CD14-positive monocyte (primary cell): ENCODE measurements at regions not wholly inside any gene's neighbourhood (a gene's known extent, or its start where the extent isn't known, plus 50 kb on each side); places are given as distances from the start of the nearest gene placed in this dataset.

ENCODE experiments used
- DNase-seq, 3 donors: peaks; one replicate each; pipeline ENCODE4 v3.0.0-alpha.2; 2011 to 2022
- H2AFZ ChIP-seq: 2 replicates; pipeline ENCODE4 v1.6.0; 2012; ENCODE audit warnings: mild to moderate bottlenecking, low read depth, low read length, inconsistent platforms; ENCODE audit not compliant: insufficient read depth, poor library complexity, severe bottlenecking
- H3K27ac ChIP-seq, 2 donors: 1 replicate in 1 of 2; 2 replicates in 1 of 2; pipeline ENCODE4 v1.5.1; 2012 to 2013; ENCODE audit warnings: low read length in 2 of 2, control low read depth in 1 of 2, inconsistent platforms in 1 of 2, low read depth in 1 of 2, mild to moderate bottlenecking in 1 of 2
- H3K27me3 ChIP-seq, 2 donors: one replicate each; pipeline versions ENCODE4 v1.6.0 to v1.6.1; 2011 to 2013; ENCODE audit warnings: low read length in 2 of 2; ENCODE audit not compliant: control insufficient read depth in 2 of 2, insufficient read depth in 2 of 2
- H3K36me3 ChIP-seq, 2 donors: replicated peaks in 1 of 2; 1 replicate in 1 of 2; 2 replicates in 1 of 2; pipeline versions ENCODE4 v1.5.1 to v1.6.1; 2012 to 2013; ENCODE audit warnings: low read length in 2 of 2, control low read depth in 1 of 2, inconsistent platforms in 1 of 2, mild to moderate bottlenecking in 1 of 2; ENCODE audit not compliant: insufficient read depth in 2 of 2, control insufficient read depth in 1 of 2
- H3K4me1 ChIP-seq, 2 donors: 1 replicate in 1 of 2; 2 replicates in 1 of 2; pipeline versions ENCODE4 v1.5.1 to v1.6.1; 2012 to 2013; ENCODE audit warnings: low read length in 2 of 2, control low read depth in 1 of 2, inconsistent platforms in 1 of 2, mild to moderate bottlenecking in 1 of 2, moderate library complexity in 1 of 2; ENCODE audit not compliant: insufficient read depth in 2 of 2, control insufficient read depth in 1 of 2
- H3K4me2 ChIP-seq: replicated peaks from 2 replicates; pipeline ENCODE3; 2012; ENCODE audit warnings: low read length, moderate library complexity, mild to moderate bottlenecking; ENCODE audit not compliant: poor library complexity, severe bottlenecking; ENCODE audit errors: extremely low read depth
- H3K4me3 ChIP-seq, 3 experiments: fragments of 200-600 bp in 1 of 3; sonication (generic) in 1 of 3; replicated peaks in 1 of 3; 1 replicate in 2 of 3; 2 replicates in 1 of 3; pipeline ENCODE4 v1.5.1; 2011 to 2013; ENCODE audit warnings: low read length in 3 of 3, mild to moderate bottlenecking in 3 of 3, control low read depth in 2 of 3, low read depth in 2 of 3, inconsistent platforms in 1 of 3, moderate library complexity in 1 of 3
- H3K79me2 ChIP-seq: 2 replicates; pipeline ENCODE4 v1.6.0; 2012; ENCODE audit warnings: mild to moderate bottlenecking, control low read depth, inconsistent platforms, low read length, moderate library complexity; ENCODE audit not compliant: insufficient read depth
- H3K9ac ChIP-seq: 2 replicates; pipeline ENCODE4 v1.6.0; 2017; ENCODE audit warnings: low read length, mild to moderate bottlenecking; ENCODE audit not compliant: insufficient read depth, poor library complexity, severe bottlenecking
- H3K9me3 ChIP-seq, 2 donors: replicated peaks in 1 of 2; 1 replicate in 1 of 2; 2 replicates in 1 of 2; pipeline versions ENCODE4 v1.5.1 to v1.6.1; 2012 to 2013; ENCODE audit warnings: low read length in 2 of 2, control low read depth in 1 of 2; ENCODE audit not compliant: control insufficient read depth in 1 of 2, insufficient read depth in 1 of 2
- H4K20me1 ChIP-seq: 2 replicates; pipeline ENCODE4 v1.6.0; 2012; ENCODE audit warnings: mild to moderate bottlenecking, low read length, control low read depth, moderate library complexity; ENCODE audit not compliant: insufficient read depth
- H3K27ac Mint-ChIP-seq, 7 donors: one replicate each; pipeline ENCODE4 v1.8.0; 2020; ENCODE audit warnings: mild to moderate bottlenecking in 7 of 7, mixed read lengths in 7 of 7, moderate library complexity in 6 of 7, inconsistent platforms in 2 of 7
- H3K27me3 Mint-ChIP-seq, 3 donors: one replicate each; pipeline ENCODE4 v1.8.0; 2021 to 2022; ENCODE audit warnings: low read depth in 3 of 3, mild to moderate bottlenecking in 3 of 3, mixed read lengths in 3 of 3, moderate library complexity in 3 of 3, inconsistent platforms in 1 of 3
- H3K36me3 Mint-ChIP-seq, 2 donors: one replicate each; pipeline ENCODE4 v1.8.0; 2020; ENCODE audit warnings: mixed read lengths in 2 of 2, inconsistent platforms in 1 of 2, mild to moderate bottlenecking in 1 of 2
- H3K4me1 Mint-ChIP-seq: one replicate; pipeline ENCODE4 v1.8.0; 2020; ENCODE audit warnings: mild to moderate bottlenecking, mixed read lengths
- H3K4me3 Mint-ChIP-seq, 2 donors: one replicate each; pipeline ENCODE4 v1.8.0; 2020; ENCODE audit warnings: mild to moderate bottlenecking in 2 of 2, mixed read lengths in 2 of 2, moderate library complexity in 1 of 2
- H3K9me3 Mint-ChIP-seq, 7 donors: one replicate each; pipeline ENCODE4 v1.8.0; 2020 to 2022; ENCODE audit warnings: mixed read lengths in 7 of 7, mild to moderate bottlenecking in 6 of 7, moderate library complexity in 6 of 7, inconsistent platforms in 2 of 7
- CTCF ChIP-seq: fragments of 200-600 bp; IDR thresholded peaks from one replicate; pipeline ENCODE4 v1.8.0; 2022; ENCODE audit warnings: antibody characterized with exemption, mild to moderate bottlenecking
- WGBS: methylation state at CpG from one replicate; pipeline ENCODE4 v1.1.5; 2013; ENCODE audit warnings: missing lambda C conversion rate; ENCODE audit not compliant: insufficient coverage; 5-methylcytosine and 5-hydroxymethylcytosine counted together
- intact Hi-C, 2 donors: fragments of 100-400 bp; cut with micrococcal nuclease; formaldehyde crosslinking; loops; one replicate each; pipeline versions ENCODE4 v1.15.0 to v1.15.1; 2023

- H2AFZ ChIP-seq = no peak overlapping the region
- peaks cover 5% of the 10 kb centered on the region for H3K4me1 Mint-ChIP-seq
- no peak overlapping the region for H3K27ac Mint-ChIP-seq
- no peak overlapping the region for H3K4me2 ChIP-seq
- peaks cover 0 to 9% (median 5%) of the 10 kb centered on the region in 7 donors for H3K9me3 Mint-ChIP-seq
- H3K9ac ChIP-seq = no peak overlapping the region
- no peak overlapping the region for H3K4me3 ChIP-seq
- H3K36me3 Mint-ChIP-seq = no peaks in the 10 kb centered on the region
- intact Hi-C loops = no loop called here
- no peak overlapping the region for H3K4me3 Mint-ChIP-seq
- no peaks in the 10 kb centered on the region for H3K36me3 ChIP-seq
- no peaks in the 10 kb centered on the region for H3K27me3 ChIP-seq
- H3K79me2 ChIP-seq = no peaks in the 10 kb centered on the region
- DNase-seq = no peak
- no peak for TF ChIP-seq CTCF
- H3K27me3 Mint-ChIP-seq = peaks cover 0 to 2% (median 0%) of the 10 kb centered on the region in 3 donors
- 100% methylated on average over 1 of the region's 1 CpG for WGBS
- no peaks in the 10 kb centered on the region for H4K20me1 ChIP-seq
- H3K27ac ChIP-seq = no peak overlapping the region
- H3K4me1 ChIP-seq = no peaks in the 10 kb centered on the region
- no peaks in the 10 kb centered on the region for H3K9me3 ChIP-seq
Measured at GRCh38 chr4:71136071-71136470, 142.6 kb downstream of the DCK start.

- Histone ChIP-seq H3K79me2 (no peaks in the 10 kb centered on the region), H3K4me1 (no peaks in the 10 kb centered on the region), H3K27me3 (no peaks in the 10 kb centered on the region), H3K27ac (no peak overlapping the region), H3K9ac (no peak overlapping the region), H2AFZ (no peak overlapping the region), H3K4me3 (no peak overlapping the region), H3K9me3 (no peaks in the 10 kb centered on the region), H4K20me1 (no peaks in the 10 kb centered on the region), H3K36me3 (no peaks in the 10 kb centered on the region), H3K4me2 (no peak overlapping the region)
- DNase-seq = no peak
- H3K4me1 Mint-ChIP-seq = peaks cover 7% of the 10 kb centered on the region
- WGBS = 85% methylated on average over 2 of the region's 4 CpGs
- H3K27ac Mint-ChIP-seq = no peak overlapping the region
- peaks cover 0 to 9% (median 5%) of the 10 kb centered on the region in 7 donors for H3K9me3 Mint-ChIP-seq
- intact Hi-C loops = no loop called here
- TF ChIP-seq CTCF = no peak
- peaks cover 0 to 4% (median 0%) of the 10 kb centered on the region in 3 donors for H3K27me3 Mint-ChIP-seq
- H3K36me3 Mint-ChIP-seq = no peaks in the 10 kb centered on the region
- no peak overlapping the region for H3K4me3 Mint-ChIP-seq
Measured at GRCh38 chr4:71138007-71138615, 144.7 kb downstream of the DCK start.
